K562 (cell line): ENCODE measurements at regions not wholly inside any gene's neighbourhood (a gene's known extent, or its start where the extent isn't known, plus 50 kb on each side); places are given as distances from the start of the nearest gene placed in this dataset.

ENCODE experiments used
- FOSL1 ChIP-seq: fragments of 200-800 bp; sonication (Bioruptor generic); conservative IDR thresholded peaks from 2 replicates; pipeline ENCODE4 v1.6.1; 2016; ENCODE audit warnings: missing genetic modification characterization, missing compliant biosample characterization
- FOXJ3 ChIP-seq: sonication (generic); formaldehyde crosslinking; IDR thresholded peaks from 2 replicates; pipeline ENCODE4 v1.4.0; 2020; ENCODE audit warnings: mild to moderate bottlenecking, missing genetic modification reagents
- JUND ChIP-seq, 2 experiments: IDR thresholded peaks; 2 replicates in 1 of 2; 3 replicates in 1 of 2; pipeline ENCODE4 v1.6.1; 2011; ENCODE audit warnings: borderline replicate concordance in 2 of 2, low read depth in 2 of 2, low read length in 2 of 2, improper control_type of control experiment in 1 of 2, missing biosample characterization in 1 of 2, missing genetic modification characterization in 1 of 2, missing genetic modification reagents in 1 of 2
- RBM22 ChIP-seq: fragments of 200-400 bp; formaldehyde crosslinking; IDR thresholded peaks from 2 replicates; pipeline ENCODE4 v1.6.1; 2018; ENCODE audit warnings: low read length, low read depth; ENCODE audit not compliant: poor library complexity, severe bottlenecking
- SMC3 ChIP-seq: conservative IDR thresholded peaks from 2 replicates; pipeline ENCODE4 v1.6.1; 2011; ENCODE audit warnings: low read depth, low read length, improper control_type of control experiment; ENCODE audit not compliant: insufficient read depth
- SRF ChIP-seq, 2 experiments: fragments of 250-450, 450-650 bp in 1 of 2; sonication (Bioruptor Pico) in 1 of 2; sonication (generic) in 1 of 2; formaldehyde crosslinking; IDR thresholded peaks; 2 replicates each; pipeline versions ENCODE4 v1.5.0 to v1.5.1; 2020 to 2022; ENCODE audit warnings: mild to moderate bottlenecking in 1 of 2, missing genetic modification reagents in 1 of 2
- TBL1XR1 ChIP-seq, 2 experiments: IDR thresholded peaks; 2 replicates each; pipeline ENCODE4 v1.6.1; 2012; ENCODE audit warnings: improper control_type of control experiment in 2 of 2, low read length in 2 of 2, mild to moderate bottlenecking in 1 of 2
- ZBTB1 ChIP-seq: sonication (generic); formaldehyde crosslinking; IDR thresholded peaks from 2 replicates; pipeline ENCODE4 v1.8.1; 2023; ENCODE audit warnings: missing genetic modification reagents, low read depth, mild to moderate bottlenecking, borderline replicate concordance
- ZNF140 ChIP-seq: fragments of 250-450 bp; sonication (Bioruptor Pico); IDR thresholded peaks from 2 replicates; pipeline ENCODE4 v1.8.0; 2021; ENCODE audit warnings: moderate library complexity, mild to moderate bottlenecking, inconsistent platforms
- ZNF263 ChIP-seq: sonication (generic); formaldehyde crosslinking; IDR thresholded peaks from 2 replicates; pipeline ENCODE4 v1.8.0; 2022; ENCODE audit warnings: mild to moderate bottlenecking, missing genetic modification reagents, borderline replicate concordance
- TF ChIP-seq, protein P1 (sequence below), 3 experiments: IDR thresholded peaks in 2 of 3; conservative IDR thresholded peaks in 1 of 3; 2 replicates each; pipeline ENCODE4 v1.5.1; 2011 to 2012; ENCODE audit warnings: low read length in 3 of 3, mild to moderate bottlenecking in 3 of 3, control low read depth in 2 of 3, improper control_type of control experiment in 1 of 3, inconsistent platforms in 1 of 3, low read depth in 1 of 3, mixed read lengths in 1 of 3, moderate library complexity in 1 of 3; ENCODE audit not compliant: insufficient read depth in 2 of 3
- TF ChIP-seq, protein P2 (sequence below): fragments of 200-600 bp; sonication (generic); IDR thresholded peaks from one replicate; pipeline ENCODE4 v1.6.1; 2012; ENCODE audit warnings: mild to moderate bottlenecking, low read depth, low read length, inconsistent platforms

DNA sequence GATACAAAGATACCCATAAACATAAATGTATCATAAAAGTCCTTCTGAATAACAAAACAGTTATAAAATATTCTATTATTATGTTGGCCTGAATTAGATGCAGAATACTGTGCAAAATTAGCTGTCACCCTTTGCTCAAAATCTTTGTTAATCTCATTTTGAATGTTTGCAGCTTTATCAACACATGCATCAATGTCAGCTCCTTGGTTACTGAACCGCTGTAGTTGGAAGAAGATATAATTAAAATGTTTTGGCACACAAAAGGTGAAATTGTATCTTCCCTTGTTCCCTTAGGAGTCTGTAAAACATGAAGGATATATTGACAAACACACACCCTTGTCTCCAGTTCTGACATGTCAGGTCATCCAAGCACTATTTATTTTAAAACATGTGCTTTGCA is 146.3 kb upstream of the POU5F2 start:
- TF ChIP-seq, protein P1, sequence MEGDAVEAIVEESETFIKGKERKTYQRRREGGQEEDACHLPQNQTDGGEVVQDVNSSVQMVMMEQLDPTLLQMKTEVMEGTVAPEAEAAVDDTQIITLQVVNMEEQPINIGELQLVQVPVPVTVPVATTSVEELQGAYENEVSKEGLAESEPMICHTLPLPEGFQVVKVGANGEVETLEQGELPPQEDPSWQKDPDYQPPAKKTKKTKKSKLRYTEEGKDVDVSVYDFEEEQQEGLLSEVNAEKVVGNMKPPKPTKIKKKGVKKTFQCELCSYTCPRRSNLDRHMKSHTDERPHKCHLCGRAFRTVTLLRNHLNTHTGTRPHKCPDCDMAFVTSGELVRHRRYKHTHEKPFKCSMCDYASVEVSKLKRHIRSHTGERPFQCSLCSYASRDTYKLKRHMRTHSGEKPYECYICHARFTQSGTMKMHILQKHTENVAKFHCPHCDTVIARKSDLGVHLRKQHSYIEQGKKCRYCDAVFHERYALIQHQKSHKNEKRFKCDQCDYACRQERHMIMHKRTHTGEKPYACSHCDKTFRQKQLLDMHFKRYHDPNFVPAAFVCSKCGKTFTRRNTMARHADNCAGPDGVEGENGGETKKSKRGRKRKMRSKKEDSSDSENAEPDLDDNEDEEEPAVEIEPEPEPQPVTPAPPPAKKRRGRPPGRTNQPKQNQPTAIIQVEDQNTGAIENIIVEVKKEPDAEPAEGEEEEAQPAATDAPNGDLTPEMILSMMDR (IDR thresholded peaks at IDR 0.05 in 2 of 3, conservative IDR thresholded peaks at IDR 0.05 in 1 of 3; ENCODE audit: insufficient read depth in 2 of 3, low read depth in 1 of 3, low read length in 3 of 3), result no peak
- TF ChIP-seq TBL1XR1 (IDR thresholded peaks at IDR 0.05; ENCODE audit: low read length in 2 of 2) (no peak), JUND (IDR thresholded peaks at IDR 0.05; ENCODE audit: borderline replicate concordance, low read depth, low read length) (no peak), JUND (tag; IDR thresholded peaks at IDR 0.05; ENCODE audit: borderline replicate concordance, low read depth, low read length) (no peak), ZNF140 (CRISPR knock-in tag) (no peak), SRF (CRISPR knock-in tag; IDR thresholded peaks at IDR 0.05) (no peak), SMC3 (no peak), ZBTB1 (CRISPR knock-in tag) (no peak), FOSL1 (tag) (no peak), RBM22 (no peak), ZNF263 (CRISPR knock-in tag) (no peak), FOXJ3 (CRISPR knock-in tag) (no peak)
- TF ChIP-seq, protein P2, sequence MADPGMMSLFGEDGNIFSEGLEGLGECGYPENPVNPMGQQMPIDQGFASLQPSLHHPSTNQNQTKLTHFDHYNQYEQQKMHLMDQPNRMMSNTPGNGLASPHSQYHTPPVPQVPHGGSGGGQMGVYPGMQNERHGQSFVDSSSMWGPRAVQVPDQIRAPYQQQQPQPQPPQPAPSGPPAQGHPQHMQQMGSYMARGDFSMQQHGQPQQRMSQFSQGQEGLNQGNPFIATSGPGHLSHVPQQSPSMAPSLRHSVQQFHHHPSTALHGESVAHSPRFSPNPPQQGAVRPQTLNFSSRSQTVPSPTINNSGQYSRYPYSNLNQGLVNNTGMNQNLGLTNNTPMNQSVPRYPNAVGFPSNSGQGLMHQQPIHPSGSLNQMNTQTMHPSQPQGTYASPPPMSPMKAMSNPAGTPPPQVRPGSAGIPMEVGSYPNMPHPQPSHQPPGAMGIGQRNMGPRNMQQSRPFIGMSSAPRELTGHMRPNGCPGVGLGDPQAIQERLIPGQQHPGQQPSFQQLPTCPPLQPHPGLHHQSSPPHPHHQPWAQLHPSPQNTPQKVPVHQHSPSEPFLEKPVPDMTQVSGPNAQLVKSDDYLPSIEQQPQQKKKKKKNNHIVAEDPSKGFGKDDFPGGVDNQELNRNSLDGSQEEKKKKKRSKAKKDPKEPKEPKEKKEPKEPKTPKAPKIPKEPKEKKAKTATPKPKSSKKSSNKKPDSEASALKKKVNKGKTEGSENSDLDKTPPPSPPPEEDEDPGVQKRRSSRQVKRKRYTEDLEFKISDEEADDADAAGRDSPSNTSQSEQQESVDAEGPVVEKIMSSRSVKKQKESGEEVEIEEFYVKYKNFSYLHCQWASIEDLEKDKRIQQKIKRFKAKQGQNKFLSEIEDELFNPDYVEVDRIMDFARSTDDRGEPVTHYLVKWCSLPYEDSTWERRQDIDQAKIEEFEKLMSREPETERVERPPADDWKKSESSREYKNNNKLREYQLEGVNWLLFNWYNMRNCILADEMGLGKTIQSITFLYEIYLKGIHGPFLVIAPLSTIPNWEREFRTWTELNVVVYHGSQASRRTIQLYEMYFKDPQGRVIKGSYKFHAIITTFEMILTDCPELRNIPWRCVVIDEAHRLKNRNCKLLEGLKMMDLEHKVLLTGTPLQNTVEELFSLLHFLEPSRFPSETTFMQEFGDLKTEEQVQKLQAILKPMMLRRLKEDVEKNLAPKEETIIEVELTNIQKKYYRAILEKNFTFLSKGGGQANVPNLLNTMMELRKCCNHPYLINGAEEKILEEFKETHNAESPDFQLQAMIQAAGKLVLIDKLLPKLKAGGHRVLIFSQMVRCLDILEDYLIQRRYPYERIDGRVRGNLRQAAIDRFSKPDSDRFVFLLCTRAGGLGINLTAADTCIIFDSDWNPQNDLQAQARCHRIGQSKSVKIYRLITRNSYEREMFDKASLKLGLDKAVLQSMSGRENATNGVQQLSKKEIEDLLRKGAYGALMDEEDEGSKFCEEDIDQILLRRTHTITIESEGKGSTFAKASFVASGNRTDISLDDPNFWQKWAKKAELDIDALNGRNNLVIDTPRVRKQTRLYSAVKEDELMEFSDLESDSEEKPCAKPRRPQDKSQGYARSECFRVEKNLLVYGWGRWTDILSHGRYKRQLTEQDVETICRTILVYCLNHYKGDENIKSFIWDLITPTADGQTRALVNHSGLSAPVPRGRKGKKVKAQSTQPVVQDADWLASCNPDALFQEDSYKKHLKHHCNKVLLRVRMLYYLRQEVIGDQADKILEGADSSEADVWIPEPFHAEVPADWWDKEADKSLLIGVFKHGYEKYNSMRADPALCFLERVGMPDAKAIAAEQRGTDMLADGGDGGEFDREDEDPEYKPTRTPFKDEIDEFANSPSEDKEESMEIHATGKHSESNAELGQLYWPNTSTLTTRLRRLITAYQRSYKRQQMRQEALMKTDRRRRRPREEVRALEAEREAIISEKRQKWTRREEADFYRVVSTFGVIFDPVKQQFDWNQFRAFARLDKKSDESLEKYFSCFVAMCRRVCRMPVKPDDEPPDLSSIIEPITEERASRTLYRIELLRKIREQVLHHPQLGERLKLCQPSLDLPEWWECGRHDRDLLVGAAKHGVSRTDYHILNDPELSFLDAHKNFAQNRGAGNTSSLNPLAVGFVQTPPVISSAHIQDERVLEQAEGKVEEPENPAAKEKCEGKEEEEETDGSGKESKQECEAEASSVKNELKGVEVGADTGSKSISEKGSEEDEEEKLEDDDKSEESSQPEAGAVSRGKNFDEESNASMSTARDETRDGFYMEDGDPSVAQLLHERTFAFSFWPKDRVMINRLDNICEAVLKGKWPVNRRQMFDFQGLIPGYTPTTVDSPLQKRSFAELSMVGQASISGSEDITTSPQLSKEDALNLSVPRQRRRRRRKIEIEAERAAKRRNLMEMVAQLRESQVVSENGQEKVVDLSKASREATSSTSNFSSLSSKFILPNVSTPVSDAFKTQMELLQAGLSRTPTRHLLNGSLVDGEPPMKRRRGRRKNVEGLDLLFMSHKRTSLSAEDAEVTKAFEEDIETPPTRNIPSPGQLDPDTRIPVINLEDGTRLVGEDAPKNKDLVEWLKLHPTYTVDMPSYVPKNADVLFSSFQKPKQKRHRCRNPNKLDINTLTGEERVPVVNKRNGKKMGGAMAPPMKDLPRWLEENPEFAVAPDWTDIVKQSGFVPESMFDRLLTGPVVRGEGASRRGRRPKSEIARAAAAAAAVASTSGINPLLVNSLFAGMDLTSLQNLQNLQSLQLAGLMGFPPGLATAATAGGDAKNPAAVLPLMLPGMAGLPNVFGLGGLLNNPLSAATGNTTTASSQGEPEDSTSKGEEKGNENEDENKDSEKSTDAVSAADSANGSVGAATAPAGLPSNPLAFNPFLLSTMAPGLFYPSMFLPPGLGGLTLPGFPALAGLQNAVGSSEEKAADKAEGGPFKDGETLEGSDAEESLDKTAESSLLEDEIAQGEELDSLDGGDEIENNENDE, result no peak
